Stimulated activated CD8-positive, alpha-beta memory T cell treated with anti-CD3 and anti-CD28 coated beads, Interleukin-2, amount 100 ng/mL, for 1 hour (primary cell): ENCODE measurements at regions not wholly inside any gene's neighbourhood (a gene's known extent, or its start where the extent isn't known, plus 50 kb on each side); places are given as distances from the start of the nearest gene placed in this dataset.

Experiments
- DNase-seq, 2 donors: peaks; one replicate each; pipeline ENCODE4 v3.0.0-alpha.2; 2020; ENCODE audit warnings: low read depth in 2 of 2

DNA sequence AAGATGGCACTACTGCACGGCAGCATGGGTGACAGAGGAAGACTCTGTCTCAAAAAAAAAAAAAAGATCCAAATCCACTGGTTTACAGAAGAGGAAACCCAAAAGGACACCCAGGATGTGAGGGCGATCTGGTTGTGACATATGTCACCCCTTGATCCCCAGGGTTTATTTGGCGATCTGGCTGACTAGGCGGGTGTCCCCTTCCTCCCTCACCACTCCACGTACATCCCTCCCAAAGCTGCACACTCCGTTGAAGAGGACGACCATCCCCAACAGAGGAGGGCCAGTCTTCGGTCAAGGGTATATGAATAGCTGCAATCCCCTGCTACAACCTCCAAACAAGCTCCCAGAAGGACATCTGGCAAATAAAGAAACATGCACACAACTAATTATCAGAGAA lies 111.6 kb downstream of the HTR5A start:
- DNase-seq, result no peak

DNA sequence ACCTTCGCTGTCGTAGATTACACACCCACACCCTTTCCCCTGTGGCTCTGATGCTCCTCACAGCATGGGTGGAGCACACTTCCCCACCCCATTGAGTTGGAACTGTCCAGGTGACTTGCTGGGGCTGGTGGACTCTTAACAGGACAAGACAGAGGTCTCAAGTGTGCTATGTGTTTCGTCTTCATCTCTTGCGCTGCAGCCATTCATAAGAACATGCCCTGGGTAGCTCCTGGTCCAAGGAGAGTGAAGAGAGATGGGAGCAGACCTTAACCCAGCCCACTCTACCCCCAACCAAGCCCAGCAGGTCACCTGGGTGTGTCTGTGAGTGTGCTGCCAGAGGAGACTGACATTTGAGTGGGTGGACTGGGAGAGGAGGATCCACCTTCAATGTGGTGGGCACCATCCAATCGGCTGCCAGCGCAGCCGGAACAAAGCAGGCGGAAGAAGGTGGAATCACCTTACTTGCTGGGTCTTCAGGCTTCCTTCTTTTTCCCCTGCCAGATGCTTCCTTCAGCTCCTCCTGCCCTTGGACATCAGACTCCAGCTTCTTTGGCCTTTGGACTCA lies 112.4 kb downstream of the HTR5A start:
- DNase-seq, result no peak

DNA sequence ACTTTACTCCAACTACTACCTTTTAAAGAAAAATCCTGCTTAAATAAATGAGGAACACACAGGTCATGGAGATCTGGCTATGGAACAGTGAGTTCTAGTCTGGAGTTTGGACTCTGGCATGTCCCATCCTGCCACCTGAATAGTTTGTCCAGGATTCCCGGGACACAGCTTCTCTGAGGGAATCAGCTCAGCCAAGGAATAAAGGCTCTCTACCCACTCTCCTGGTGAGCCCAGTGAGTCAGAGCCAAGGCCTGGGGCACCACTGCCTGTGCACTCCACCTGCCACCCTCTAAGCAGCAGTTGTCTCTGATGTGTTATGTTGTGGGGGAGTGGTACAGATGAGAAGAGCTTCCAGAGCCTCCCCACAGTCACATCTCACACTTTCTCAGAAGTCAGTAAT lies 113.5 kb downstream of the HTR5A start:
- no peak for DNase-seq

DNA sequence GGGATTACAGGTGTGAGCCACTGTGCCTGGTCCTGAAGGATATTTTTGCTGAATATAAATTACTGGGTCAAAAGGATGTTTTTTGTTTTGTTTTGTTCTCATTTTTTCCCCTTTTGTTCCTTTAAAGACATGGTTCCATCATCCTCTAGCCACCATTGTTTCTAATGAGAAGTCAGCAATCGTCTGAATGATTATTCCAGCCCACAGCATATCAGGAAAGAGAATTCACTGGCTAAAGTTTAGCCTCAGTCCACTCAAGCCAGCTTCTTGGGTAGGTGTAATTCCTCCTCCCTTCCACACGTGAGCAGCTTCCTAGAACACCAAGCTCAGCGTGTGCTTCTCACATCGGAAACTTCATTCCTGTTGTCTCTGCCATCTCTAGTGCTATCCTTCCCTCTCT lies 112.8 kb upstream of the INSIG1 start:
- no peak for DNase-seq

DNA sequence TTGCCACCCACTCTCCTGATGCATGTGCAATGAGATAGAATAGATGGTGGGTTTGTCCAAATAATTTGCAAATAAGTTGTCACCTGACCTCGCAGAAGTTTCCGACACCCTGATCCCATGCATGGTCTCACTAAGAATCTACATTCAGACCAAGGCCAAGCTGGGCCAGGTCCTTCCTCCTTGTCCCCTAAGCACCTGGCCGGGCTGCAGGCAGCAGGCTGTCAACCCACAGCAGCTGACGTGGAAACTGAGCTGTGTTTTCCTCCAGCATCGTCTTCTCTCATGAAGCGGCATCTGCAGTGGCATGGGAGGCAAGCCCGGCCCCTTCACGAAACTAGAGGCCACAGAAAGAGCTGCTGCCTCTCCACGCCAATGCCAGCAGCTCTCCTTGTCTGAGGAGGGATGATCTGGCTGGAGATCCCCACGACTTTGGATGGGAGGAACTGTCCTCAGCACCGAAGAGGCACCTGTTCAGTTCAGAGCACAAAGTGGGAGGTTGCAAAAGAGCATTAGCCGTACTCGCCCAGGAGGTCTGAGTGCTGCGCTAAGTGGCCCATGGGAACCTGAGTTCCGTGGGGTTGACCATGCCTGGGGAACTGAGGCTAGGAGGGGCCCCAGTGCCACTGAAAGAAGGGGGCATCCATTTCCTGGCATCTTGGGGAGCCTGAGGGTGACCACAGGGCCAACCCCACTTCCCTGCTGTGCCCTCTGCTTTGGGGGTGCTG lies 110.5 kb upstream of the INSIG1 start:
- DNase-seq, result no peak

DNA sequence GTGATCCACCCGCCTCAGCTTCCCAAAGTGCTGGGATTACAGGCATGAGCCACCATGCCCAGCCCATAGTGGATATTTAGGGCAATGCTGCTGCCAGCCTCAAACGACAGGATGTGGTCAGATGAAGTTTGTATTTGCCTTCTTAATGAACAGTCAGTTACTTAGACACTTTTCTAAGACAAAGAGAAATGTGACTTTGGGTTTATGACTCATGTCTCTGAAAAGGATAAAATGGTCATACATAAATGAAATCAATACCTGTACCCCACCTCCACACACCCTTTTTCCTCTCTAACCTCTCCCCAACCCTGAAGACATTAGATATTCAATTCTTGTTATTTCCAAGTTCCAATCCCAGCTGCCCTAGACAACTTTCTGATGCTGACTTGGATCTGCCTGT lies 109.3 kb upstream of the INSIG1 start:
- DNase-seq, result no peak

DNA sequence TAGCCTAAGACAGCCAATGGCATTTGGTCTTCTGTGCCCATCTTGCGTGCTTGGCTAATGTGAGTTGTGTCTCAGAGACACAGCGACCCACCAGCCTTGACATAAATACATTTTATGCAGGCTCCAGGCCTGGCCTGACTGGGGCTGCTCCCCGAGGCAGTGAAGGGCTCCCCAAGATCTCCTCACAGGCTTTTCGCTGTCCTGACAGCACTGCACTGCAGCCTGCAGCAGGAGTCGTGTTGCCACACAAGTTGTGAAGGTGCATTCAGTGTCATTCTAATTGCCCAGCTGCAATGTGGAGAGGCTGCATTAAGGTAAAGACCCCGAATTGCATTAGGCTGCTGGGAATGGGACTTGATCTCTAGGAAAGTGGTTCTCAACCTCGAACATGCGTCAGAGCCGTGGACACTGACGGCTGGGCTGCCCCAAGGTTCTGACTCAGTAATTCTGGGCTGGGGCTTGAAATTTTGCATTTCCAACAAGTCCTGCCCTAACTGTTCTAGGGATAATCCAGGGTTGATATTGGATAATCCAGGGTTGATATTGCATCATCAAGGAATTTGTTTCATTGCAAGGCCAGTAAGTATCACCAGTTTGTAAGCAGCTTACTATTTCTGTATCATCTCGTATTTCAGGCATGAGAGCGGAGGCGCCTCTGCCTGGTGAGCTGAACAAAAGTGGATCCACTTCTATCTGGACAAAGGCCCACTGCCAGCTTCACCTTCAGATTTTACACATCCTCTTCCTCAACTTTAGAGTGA lies 108.7 kb upstream of the INSIG1 start:
- no peak for DNase-seq

DNA sequence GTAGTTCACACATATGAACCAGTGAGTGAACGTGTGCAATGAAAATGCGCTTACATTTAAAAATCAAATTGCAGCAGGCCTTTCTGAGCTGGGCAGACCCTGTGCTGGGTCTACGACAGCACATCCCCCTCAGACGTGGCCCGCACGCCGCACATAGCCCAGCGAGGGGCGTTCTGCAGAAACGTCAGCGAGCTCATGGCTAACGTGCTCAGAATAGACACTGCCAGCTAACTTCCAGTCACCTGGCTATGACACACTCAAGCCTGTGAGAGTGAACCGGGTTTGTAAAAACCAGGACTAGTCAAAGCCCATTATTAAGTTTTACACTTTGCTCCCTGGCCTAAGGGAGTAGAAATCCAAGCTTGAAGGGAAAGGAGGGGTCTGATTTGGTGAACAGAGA lies 108.1 kb upstream of the INSIG1 start:
- DNase-seq, result no peak

DNA sequence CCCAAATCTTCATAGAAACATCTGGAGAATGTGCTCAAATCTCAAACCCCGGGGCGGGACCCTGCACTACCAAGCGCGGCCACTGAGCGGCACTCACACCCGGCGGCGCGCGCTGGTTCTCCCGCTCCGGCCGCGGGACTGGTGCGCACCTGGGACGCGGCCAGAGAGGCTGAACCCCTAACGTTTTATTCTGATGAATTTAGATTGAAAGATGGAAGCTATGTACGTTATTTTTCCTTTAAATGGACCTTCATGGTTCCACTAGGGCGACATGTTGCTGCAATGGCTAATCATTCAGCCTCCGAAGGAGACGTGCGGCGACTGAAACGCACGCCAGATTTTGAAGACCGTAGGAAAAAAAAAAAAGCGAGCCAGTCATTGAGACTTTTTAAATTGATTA lies 107.0 kb upstream of the INSIG1 start:
- DNase-seq, result peak; percentile 39 to 40

DNA sequence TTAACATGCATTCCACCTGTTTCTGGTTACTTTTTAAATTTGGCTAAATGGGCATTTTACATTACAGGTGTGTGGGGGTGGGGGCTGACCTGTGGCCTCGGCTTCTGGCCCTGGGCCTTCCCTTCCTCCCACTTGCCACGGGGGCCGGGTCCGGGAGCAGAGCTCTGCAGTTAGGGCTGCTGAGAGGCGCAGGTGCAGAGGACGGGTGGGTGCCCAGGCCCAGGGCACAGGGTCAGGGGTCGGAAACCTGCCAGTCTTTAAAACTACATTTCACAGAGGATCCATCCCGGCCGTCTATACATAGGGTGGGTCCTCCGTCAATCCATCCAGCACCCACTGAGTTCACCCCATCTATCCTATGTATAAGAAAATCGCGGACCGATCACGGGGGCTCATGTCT lies 106.5 kb upstream of the INSIG1 start:
- no peak for DNase-seq

DNA sequence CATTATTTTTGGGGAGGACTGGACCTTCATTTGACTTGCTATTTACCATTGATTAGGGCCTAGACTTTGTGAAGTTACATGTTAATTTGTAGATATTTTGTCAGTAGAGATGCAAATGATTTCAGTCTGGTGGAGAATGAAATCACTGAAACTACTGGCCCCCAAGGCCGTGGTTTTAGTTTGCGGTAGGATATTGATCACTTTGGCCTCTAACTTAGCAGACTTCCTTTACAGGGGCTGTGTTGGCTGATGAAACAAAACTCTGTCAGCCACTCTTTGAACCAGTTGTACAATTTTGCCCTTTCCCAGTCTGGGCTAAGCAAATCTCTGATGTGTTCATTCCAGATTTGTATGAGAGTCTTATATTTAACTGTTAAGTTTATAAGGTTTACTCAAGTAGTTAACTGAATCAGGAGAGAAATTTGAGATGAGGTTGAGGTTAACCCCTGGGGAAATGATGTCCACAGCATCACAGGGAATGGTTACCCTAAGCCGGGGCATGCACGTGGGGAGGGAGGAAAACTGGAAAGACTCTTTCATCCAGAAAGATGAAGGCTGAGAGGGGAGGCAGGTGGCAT lies 105.7 kb upstream of the INSIG1 start:
- no peak for DNase-seq

DNA sequence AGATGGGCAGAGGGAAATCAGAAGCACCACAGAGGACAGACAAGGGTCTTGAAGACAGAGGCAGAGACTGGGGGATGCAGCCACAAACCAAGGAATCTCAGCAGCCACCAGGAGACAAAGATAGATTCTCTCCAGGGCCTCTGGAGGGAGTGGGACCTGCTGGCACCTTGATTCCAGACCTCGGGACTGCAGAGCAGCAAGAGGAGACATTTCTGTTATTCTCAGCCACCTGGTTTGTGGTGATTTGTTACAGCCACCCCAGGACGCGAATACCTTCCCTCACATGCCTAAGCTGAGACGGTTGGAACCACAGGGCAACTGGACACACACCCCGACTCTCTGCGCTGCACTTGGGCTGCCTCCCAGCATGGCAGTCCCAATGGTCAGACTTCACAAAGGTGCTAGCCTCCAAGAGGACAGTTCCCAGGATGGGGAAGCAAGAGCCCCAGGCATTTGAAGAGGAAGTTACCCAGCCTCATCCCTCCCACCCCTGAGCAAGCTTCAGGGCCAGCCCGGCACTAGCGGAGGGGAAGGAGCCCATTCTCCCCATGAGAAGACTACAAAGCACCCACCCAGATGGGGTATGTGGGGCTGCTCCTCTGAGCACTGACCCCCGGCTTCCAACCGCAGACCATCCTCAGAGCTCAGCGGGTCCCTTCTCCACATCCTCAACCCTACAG lies 104.6 kb upstream of the INSIG1 start:
- DNase-seq, result no peak

DNA sequence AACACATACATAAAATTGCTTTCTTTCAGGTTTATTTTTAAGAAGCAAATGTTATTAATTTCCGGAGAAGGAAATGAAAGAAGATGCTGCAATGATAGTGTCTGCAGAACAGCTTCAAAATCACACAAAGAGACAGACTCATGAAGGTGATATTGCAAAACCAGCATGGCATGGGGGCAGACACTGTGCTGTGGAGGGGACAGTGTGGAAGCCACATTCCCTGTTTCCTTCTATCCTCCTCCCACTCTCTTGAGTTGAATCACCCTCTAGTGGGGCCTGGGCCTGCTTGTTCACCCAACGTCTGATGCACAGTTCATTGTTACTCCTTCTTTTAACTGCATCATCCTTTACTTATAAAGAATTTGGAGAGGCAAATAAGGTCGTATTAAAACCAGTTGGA lies 104.0 kb upstream of the INSIG1 start:
- DNase-seq, result no peak

DNA sequence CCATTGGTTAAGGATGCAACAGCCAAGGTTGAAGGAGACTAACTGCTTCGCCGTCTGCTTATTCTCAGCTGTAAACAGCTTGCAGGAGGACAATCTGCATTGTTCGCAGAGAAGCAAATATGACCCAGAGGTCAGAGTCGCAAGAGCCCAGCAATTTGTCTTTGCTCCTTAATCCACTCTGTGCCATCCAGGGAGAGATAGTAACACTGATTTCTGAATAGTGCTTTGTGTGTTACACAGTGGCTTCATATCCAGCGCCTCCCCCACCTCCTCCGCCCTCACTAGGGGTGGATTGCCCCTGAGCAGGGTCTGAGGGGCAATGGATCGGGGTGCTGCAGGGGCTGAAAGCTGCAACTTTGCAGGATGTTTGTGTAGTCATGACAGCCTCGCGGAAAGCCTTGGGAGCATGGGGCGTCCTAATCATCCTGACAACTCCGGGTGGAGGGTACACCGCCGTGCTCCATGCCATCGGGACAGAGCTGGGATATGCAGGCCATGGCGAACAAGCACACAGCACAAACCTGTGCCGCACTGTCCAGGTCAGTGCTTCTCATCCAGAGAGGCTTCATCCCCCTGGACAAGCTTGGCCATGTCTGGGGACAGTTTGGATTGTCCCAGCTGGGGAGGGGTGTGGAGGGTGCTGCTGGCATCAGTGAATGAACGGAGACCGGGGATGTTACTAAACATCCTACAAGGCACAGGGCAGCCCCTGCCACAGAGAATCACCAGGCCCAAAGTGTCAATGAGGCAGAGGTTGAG lies 103.1 kb upstream of the INSIG1 start:
- no peak for DNase-seq

DNA sequence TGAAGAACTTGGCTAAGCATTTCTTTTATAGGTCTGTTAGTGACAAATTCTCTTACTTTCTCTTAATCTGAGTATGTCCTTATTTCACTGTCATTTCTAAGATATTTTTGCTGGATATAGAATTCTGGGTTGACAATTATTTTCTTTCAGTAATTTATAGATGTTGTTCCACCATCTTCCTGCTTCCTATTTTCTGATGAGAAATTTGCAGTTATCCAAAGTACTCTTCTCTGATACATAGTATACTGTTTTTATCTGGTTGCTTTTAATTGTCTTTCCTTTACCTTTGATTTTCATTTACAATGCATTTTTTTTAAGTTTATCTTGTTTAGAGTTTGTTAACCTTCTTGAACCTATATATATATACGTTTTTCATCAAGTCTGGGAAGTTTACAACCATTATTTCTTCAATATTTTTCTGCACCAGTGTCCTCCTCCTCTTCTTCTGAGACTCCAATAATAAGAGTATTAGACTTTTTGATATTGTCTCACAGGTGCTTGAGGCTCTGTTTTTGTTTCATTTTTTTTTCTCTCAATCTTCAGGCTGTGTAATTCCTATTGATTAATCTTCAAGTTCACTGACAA lies 101.6 kb upstream of the INSIG1 start:
- DNase-seq, result no peak

DNA sequence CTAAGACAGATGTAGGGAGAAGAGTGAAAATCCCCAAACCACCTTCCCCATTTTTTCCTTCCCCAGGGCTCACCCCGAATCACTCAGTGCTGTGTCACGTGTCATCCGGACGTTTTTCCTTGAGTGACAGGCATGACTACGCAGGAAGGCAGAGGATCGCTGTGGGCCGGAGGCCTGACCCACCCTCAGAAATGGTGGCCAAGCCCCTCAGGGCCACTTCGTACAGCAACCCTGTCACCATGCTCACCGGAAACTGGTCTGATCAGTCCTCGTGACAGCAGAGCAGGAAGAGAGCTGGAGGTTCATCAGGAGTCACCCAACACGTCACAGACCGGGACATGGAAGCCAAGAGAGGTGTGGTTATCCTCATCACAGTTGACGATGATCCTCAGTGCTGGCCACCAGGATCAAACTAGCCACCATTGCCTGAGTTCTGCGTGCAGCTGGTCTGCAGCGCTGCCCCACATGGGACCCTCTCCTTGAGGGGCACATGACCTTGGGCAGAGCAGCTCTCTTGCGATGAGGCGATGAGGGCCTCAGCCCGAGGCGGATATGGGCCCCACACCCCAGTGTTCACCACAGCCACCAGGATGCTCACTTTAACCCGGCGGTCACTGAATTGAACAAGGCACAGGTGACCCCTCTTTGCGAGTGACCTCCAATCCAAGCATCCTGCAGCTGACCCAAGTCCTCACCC lies 99.3 kb upstream of the INSIG1 start:
- DNase-seq, result no peak

DNA sequence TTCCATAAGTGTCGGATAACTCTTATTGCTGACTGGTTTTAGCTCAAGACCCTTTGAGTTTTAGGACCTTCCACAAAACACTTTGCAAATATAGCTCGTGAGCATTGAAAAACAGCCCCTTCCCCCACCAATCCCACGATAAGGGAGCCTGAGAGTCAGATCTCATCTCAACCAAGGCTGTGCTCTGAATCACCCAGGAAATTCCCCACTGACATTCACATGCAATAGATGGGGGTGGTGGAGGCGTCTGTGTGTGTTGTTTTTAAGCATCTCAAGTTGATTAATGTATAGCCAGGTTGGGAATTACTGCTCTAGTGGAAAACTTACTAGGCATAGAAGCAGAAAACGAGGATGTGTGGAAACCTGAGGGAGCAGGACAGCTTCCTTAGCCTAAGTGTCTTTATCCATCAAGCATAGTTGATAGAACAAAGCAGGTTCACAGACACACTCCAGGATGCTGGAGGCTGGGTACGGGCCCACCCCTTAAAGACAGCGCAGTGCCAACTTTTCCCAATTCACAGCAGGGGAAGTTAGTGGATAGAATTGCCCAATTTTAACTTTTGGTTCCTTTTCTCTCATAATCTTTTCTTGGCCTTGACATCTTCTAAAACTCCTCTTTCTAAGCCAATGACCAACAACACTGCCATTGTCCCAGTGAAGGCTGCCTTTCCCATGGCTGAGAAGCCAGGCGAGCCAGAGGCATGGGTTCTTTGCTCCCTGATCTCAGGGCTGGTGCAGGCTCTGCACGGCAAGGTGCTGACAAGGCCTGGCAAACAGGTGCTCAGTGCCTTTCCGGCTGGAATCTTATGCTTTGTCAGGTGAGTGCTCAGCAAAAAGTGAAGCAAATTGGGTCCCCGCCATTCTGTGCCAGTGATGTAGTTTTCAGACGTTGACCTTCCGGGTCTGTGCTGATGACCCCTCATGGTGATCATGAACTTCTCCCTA lies 98.5 kb upstream of the INSIG1 start:
- no peak for DNase-seq

DNA sequence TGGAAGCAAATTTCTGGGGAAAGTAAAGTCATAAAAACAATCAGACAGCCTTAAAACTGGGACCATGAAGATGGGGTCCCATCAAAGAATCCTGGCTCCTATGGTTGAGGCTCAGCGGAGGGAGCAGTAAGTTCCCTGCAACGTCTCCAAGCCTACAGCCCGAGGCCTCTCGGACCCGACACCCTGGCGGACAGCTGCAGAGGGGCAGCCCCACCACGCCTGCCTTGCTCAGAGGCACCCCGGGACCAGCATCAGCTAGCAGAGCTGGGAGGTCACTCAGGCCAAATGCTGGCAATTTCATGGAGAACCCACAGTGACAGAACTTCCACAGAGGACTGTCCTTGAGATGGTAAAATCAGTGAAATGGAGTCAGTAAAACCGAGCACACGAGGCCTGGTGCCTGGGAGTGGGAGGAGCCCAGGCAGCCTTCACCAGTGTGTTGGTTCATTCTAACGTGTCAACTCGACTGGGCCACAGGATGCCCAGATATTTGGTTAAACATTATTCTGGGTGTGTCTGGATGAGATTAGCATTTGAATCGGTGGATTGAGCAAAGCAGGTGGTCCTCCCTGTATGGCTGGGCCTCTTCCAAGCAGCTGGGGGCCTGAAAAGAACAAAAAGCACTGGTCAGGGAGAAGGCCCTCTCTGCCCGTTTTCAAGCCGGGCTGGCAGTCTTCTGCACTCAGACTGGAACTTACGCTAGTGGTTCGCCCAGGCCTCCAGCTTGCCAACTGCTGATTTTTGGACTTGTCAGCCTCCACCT lies 96.2 kb upstream of the INSIG1 start:
- DNase-seq, result no peak
